Erythroblast (primary cell): ENCODE measurements at regions not wholly inside any gene's neighbourhood (a gene's known extent, or its start where the extent isn't known, plus 50 kb on each side); places are given as distances from the start of the nearest gene placed in this dataset.

ENCODE experiments used
- DNase-seq, 2 experiments: peaks; one replicate each; lab custom pipeline; 2025; lab: John Stamatoyannopoulos, UW
- GATA1 ChIP-seq: IDR thresholded peaks from 2 replicates; pipeline ENCODE4 v1.6.1; 2011; ENCODE audit warnings: low read depth, mild to moderate bottlenecking, control low read depth, low read length, moderate library complexity
- POLR2A ChIP-seq: IDR thresholded peaks from 2 replicates; pipeline ENCODE4 v1.6.1; 2011; ENCODE audit warnings: mild to moderate bottlenecking, low read length

- TF ChIP-seq POLR2A, result no peak
- no peak for TF ChIP-seq GATA1
- no peak for DNase-seq
Measured at GRCh38 chr4:74535512-74535911, 90.6 kb downstream of the AREG start.

GRCh38 chr4:74536557-74536956, 91.6 kb downstream of the AREG start:
- TF ChIP-seq GATA1, result no peak
- no peak for TF ChIP-seq POLR2A
- no peak for DNase-seq

- TF ChIP-seq POLR2A, result no peak
- TF ChIP-seq GATA1, result no peak
- no peak for DNase-seq
Measured at GRCh38 chr4:74537459-74537858, 92.5 kb downstream of the AREG start.

- TF ChIP-seq POLR2A (no peak), GATA1 (no peak)
- no peak for DNase-seq
Measured at GRCh38 chr4:74539044-74539790, 94.3 kb downstream of the AREG start.

- DNase-seq, result no peak
- TF ChIP-seq POLR2A, result no peak
- no peak for TF ChIP-seq GATA1
Measured at GRCh38 chr4:74540193-74540592, 95.3 kb downstream of the AREG start.

- DNase-seq, result peak in 1 of 2 experiments; percentile 7
- TF ChIP-seq GATA1, result no peak
- TF ChIP-seq POLR2A, result no peak
Measured at GRCh38 chr4:74541667-74542066, 96.7 kb downstream of the AREG start.

- TF ChIP-seq POLR2A (no peak), GATA1 (no peak)
- DNase-seq, result peak in 1 of 2 experiments; percentile 5
Measured at GRCh38 chr4:74543231-74543781, 98.4 kb downstream of the AREG start.

- TF ChIP-seq GATA1 (no peak), POLR2A (no peak)
- DNase-seq, result no peak
Measured at GRCh38 chr4:74543983-74544382, 99.0 kb downstream of the AREG start.

- TF ChIP-seq POLR2A, result no peak
- no peak for TF ChIP-seq GATA1
- DNase-seq, result no peak
Measured at GRCh38 chr4:74544655-74545361, 99.9 kb downstream of the AREG start.

- TF ChIP-seq POLR2A (no peak), GATA1 (no peak)
- DNase-seq, result no peak
Measured at GRCh38 chr4:74545448-74545847, 100.5 kb downstream of the AREG start.

- no peak for TF ChIP-seq GATA1
- no peak for TF ChIP-seq POLR2A
Measured at GRCh38 chr4:74546057-74546456, 101.1 kb downstream of the AREG start.

GRCh38 chr4:74547042-74547441, 102.1 kb downstream of the AREG start:
- TF ChIP-seq POLR2A, result no peak
- TF ChIP-seq GATA1, result no peak
- DNase-seq, result no peak

More at GRCh38 chr4:74546057-74546456, 101.1 kb downstream of the AREG start:
- no peak for DNase-seq

- DNase-seq, result no peak
- TF ChIP-seq POLR2A (no peak), GATA1 (no peak)
Measured at GRCh38 chr4:74548561-74548960, 103.6 kb downstream of the AREG start.

GRCh38 chr4:74549936-74550335, 105.0 kb downstream of the AREG start:
- TF ChIP-seq GATA1, result no peak
- no peak for TF ChIP-seq POLR2A
- DNase-seq, result no peak

- DNase-seq, result no peak
- no peak for TF ChIP-seq GATA1
- TF ChIP-seq POLR2A, result no peak
Measured at GRCh38 chr4:74555231-74555630, 110.3 kb downstream of the AREG start.
